CD4-positive, alpha-beta T cell treated with Interleukin-6 at 100 ng/mL for 8 hours (primary cell): ENCODE measurements at regions not wholly inside any gene's neighbourhood (a gene's known extent, or its start where the extent isn't known, plus 50 kb on each side); places are given as distances from the start of the nearest gene placed in this dataset.

Experiments used
- DNase-seq: peaks from one replicate; pipeline ENCODE4 v3.0.0-alpha.2; 2020; ENCODE audit warnings: mixed read lengths, low spot score

- peak; percentile 45 for DNase-seq
Observed at GRCh38 chr14:32254952-32255679, 52.0 kb upstream of the RNU6-8 start.

GRCh38 chr14:32255789-32256188 lies 52.7 kb upstream of the RNU6-8 start:
- DNase-seq, result no peak

GRCh38 chr14:32256576-32256975 lies 53.5 kb upstream of the RNU6-8 start:
- DNase-seq, result no peak

DNA sequence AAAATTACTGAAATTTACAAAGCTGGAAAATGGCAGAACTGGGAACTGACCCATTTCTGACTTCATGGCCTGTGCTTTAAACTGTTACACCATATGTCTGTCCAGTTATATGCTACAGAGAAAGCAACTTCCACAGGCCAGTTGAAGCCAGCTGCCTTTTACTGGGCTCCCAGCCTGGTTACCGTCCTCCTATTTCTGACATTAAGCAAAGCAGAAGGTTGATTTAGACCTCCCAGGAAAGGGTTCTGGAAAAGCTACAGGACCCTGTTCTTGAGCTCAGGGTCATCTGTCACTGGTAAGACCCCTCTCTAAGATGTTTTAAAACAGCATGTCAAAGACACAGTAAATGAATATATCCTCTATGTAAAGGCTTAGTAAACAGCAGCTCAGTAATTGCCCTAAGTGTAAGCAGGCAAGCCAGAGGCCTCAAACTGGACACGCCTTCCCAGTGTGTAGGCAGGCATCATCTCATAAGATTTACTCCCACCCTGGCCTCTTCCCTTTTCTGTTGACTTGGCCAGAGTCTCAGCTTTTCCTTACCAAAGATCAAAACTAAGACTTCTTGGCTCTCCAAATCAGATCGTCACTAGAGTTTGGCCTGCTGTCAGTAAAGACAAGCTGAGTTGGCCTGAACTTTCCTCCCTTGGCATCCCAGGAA lies 55.4 kb upstream of the RNU6-8 start:
- no peak for DNase-seq

DNA sequence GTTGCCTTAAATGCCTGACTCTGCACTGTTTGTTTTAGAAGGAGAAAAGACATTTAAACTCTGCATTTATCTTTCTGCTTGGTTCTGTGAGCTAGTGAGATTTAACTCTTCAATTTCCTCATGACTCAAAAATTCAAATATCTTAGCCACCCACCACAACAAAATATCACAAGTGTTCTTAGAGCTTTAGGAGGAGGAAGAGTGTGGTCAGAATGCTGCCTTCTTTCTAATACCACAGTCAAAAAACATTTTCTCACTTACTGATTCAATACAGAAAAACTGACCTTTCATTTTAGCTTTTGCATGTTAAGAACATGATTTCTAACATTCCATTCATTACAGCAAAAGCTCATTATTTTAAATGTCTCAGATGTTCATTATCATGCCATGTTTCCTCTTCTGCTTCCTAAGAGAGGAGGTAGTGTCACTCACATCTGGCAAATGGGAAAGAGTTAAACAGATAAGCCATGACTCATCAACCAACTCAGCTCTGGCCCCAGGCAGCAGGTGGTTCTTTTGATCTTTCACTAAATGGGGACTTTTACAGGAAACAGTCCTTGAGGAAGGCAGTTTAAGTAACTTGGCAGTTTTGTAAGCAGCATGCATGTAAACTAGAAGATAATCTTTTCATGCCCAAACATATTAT lies 56.4 kb upstream of the RNU6-8 start:
- DNase-seq, result no peak

- no peak for DNase-seq
Observed at GRCh38 chr14:32263939-32264567, 61.0 kb upstream of the RNU6-8 start.

GRCh38 chr14:32265584-32265983 lies 62.5 kb upstream of the RNU6-8 start:
- DNase-seq, result no peak

GRCh38 chr14:32277998-32278397 lies 51.1 kb upstream of the AKAP6 start:
- DNase-seq, result no peak
